NCI-H1092 treated with DMSO at 0.1 percent for 48 hours (cell line): ENCODE measurements at regions not wholly inside any gene's neighbourhood (a gene's known extent, or its start where the extent isn't known, plus 50 kb on each side); places are given as distances from the start of the nearest gene placed in this dataset.
"Not testable (repeated sequence)": the region's sequence is repeated elsewhere in the genome, so short reads cannot be mapped to it uniquely, and the experiment has no call there.

ENCODE experiments used
- DNase-seq: peaks from one replicate; lab custom pipeline; 2025; lab: John Stamatoyannopoulos, UW

DNA sequence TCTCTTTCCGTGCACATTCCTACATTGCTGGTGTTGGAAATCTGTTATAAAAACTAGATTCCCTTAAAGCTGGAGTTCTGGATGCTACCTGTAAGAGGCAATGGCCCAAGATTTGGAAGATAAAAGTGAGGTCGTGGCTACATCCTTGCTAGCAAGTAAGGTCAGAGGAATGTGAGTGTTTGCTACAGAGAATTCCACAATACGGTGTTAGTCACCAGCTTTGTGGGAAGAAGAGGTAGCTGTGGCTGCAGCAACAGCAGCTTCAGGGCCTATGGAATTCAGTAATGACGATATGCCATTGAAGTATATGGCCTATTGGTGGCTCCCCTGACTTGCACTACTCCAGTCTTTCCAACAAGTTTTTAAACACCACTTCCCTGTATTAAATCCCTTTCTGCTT, 227.7 kb upstream of the TMEM260 start:
- DNase-seq: no peak

DNA sequence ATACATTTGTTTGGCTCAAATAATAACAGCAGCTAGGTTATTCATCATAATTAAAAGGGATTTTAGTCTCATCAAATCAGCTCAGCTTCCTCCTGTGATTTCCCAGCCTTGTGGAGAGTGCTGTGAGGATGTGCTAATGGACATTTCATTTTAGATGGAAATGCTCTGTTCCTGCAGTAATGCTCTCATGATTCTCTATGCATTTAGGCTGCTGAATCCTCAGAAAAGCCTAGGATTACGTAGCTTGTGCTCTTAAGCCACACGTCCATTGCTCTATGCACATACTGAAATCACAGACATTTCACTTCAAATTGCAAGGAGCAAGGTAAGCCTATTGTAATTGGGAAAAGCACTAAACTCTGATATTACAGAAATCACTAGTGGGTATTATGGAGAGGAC, 226.6 kb upstream of the TMEM260 start:
- no peak for DNase-seq

DNA sequence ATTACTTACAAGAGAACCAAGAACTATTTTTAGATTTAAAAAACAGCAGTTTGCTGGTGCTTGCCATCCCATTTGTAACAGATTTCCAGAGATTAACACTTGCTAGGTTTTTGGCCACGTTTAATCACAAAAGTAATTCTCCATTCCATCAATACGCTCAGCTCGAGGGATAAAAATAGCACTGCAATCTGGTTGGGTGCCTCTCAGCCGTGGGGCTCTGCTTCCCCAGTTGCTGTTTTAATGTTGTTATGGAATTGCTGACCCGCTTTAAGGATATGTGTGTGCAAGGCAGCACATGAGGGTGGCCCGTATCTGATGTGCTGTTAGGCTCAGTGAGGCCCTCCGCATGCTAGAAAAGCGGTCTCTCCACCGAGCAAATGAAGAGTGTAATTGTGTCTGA, 222.2 kb upstream of the TMEM260 start:
- DNase-seq: no peak

DNA sequence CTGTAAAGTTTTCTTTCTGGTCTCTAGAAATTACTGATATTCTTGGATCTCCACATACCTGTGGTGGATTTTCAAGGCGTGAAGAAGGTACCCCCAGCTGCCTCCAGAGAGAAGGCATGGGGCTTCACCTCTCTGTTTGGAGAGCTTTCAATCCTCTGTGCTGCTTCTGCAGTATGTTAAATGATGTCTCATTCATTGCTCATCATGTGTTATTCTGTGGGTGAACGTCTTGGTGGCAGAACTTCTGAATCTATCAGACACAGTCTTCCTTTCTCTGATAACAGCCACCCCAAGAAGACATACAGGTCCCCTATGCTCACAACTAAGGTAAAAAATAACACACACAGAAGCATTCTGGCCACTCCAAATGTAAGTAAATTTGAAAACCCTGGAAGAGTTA, 221.3 kb upstream of the TMEM260 start:
- DNase-seq: no peak

DNA sequence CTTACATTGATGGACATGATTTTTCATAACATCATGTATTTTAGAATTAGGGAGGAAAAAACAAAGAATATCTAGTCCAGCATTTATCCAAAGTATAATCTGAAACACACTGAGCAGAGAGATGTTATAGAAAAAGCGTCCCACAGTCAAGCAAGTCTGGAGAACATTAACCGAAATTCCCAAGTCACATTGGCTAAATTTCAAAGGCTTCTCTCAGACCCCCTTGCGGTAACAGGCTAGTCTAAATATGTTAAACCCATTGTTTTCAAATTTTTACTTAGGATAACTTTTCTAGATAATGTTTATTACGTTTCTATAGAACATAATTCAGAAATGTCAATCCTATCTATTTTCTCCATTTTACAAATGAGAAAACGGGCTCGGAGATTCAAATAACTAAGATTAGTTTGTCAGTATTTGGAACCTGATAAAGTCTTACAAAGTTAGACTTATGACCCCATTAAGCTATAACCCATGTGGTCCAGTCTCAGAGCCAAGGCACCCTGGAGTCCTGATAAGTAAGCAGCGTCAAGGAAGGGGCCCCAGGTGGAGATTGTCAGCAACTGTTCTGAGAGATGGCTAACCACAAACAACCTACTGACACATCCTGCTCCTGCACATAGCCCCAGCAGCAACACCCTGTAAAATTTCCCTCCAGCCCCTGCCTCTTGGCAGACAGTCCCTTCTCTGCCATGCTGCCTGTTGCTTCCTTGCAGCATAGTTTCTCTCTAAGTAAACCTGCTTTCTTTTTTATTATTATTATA, 220.6 kb upstream of the TMEM260 start:
- DNase-seq: no peak

DNA sequence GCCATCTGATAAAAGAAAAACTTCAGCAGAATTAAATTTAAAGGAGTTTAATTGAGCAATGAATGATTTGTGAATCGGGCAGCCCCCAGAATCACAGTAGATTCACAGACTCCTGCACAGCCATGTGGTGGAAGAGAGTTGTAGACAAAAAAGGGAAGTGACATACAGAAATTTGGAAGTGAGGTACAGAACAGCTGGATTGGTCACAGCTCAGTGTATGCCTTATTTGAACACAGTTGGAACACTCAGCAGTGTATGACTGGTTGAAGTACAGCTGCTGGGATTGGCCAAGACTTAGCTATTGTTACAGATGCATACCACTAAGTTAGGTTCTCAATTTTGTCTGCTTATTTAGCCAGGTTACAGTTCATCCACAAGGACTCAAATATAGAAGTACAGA, 213.9 kb upstream of the TMEM260 start:
- DNase-seq: not testable (repeated sequence)

DNA sequence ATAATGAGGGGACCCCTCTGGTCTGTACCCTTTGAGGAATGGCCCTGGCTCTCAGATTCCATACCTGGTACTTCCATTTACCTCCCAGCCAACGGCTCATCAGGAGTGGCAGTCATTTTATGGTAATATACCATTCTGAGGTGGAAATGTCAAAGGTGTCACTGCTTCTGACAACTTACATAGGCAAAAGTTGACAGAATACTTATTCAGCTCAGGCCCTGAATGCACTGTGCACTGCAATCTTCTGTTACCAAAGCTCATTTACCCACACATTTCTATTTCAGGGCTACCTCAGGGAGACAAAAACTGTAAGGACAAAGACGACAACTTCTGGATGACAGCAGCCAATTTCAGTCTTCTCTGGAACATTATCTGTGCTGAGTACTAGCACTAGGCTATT, 212.2 kb upstream of the TMEM260 start:
- DNase-seq: no peak

DNA sequence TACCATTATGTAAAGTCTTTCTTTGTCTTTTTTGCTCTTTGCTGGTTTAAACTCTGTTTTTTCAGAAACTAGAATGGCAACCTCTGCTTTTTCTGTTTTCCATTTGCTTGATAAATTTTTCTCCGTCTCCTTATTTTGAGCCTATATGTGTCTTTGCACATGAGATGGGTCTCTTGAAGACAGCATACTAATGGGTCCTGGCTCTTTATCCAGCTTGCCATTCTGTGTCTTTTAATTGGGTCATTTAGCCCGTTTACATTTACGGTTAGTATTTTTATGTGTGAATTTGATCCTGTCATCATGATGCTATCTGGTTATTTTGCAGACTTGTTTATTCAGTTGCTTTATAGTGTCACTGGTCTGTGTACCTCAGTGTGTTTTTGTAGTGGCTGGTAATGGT, 207.9 kb upstream of the TMEM260 start:
- no peak for DNase-seq

DNA sequence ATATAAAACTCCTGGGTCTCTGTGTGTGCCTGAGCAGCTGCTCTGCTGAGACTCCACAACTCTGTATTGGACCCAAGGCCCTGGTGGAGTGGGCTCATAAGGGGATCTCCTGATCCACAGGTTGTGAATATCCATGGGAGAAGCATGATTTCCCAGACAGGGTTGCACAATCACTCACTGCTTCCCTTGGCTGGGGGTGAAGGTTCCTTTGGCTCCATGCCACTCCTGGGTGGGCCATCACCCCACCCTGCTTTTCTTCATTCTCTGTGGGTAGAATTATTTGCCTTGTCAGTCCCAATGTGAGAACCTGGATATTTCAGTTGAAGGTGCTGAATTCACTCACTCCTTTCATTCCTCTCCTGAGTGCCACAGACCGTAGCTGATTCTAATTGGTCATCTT, 205.2 kb upstream of the TMEM260 start:
- DNase-seq: no peak

DNA sequence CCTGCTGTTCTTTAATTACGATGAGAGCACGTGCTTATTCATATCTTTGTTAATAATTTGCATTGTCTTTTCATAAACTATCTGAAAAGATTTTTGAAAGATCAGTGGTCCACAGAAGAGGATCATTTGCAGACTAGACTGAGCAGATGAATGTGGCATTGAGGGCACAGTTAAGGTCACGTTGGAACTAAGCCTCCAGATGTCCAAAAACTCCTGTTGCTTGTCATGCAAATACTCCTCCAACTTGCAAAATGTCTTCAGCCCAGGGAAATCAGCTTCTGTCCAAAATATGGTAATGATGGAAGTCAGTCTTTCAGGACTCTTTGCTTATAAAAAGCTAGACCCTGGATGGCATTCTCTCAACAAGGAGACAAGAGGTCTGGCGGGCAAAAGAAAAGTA, 201.6 kb upstream of the TMEM260 start:
- DNase-seq: no peak

DNA sequence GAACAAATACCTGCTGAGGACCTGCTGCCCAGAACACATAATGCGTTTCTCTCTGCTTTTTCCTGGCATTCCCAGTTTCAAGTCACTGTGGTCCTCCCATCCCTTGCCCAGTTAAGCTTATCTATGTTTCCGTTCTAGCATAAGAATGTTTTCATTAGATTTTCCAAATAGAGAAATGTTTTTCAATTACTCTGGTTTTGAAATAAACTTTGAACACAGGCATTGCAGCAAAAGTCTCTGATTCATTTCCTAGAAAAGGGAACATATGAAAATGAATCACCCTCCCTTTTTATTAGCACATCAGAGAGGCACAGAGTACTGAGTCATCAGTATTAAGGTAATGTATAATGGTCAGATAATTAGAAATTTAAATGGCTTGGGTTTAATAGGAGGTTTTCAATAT, 201.1 kb upstream of the TMEM260 start:
- DNase-seq: no peak

DNA sequence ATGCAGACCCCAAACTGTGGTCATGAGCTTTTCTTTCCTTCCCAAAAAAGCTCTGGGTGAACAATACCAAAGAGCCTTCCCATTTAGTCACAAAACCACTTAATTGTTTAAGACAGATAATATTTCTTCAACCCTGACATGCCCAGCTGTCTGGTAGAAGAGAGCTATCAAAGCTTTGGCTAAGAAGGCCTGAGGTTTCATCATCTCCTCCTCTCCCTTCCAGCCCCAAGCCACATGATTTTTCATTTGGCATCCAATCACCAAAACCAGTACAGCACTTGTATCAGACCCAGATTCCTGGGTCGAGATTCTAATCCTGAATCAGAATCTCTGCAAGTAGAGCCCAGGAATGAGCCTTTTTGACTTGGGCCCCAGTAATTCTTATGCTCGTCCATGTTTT, 199.6 kb upstream of the TMEM260 start:
- DNase-seq: no peak

DNA sequence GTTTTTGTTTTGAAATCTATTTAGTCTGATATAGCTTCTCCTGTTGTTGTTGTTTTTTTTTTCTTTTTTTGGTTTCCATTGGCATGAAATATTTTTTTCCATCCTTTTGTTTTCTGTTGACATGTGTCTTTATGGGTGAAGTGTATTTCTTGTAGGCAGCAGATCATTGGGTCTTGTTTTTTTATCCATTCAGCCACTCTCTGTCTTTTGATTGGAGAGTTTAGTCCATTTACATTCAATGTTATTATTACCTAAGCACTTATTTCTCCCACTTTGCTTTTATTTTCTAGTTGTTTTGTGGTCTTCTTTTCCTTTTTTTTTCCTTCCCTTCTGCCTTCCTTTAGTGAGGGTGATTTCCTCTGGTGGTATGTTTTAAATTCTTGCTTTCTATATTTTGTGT, 193.6 kb upstream of the TMEM260 start:
- no peak for DNase-seq

DNA sequence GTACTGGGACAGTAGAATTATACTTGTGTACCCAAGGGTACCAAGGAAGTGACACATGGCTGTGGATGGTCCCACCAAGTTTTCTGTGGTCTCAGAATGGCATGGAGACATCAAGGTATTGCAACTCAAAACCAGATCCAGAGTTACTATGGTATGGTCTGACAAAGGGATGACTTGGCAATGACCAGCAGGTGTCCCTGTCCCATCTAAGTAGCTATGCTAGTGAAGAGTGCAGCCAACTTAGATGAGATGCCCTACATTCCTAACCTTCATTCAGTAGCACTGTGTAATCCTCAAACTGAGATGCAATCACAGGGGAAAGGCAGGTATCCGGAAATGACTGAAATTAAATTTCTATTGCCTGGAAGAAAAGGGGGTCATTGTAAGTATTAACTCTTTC, 188.7 kb upstream of the TMEM260 start:
- no peak for DNase-seq

DNA sequence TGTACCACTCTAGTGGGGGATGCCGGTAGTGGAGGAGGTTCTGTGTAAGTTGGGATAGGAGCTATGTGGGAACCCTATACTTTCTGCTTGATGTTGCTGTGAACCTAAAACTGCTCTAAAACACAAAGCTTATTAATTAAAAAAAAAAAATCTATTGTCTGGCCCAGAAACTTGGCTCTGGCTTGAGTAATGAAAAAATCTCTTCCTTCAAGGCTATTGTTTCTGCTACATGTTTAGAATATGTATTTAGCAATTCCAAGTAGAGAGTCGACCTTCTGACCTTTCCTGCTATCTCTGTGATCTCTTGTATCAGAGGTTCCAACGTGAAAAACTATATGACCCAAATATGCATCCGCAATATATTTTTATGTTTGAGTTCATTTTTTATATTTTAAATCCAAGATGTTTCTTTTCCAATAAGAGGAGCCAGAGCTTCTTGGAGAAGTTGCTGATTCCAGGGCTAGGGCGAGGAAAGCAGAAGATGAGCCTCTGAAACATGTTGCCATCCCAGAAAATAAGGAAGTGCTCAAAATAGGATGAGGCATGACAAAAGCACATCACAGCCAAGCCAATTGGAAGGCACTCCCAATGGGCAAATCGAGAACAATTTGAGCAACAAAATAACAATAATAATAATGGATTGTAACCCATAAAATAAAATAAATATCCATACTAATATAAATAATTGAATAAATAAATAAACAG, 184.6 kb upstream of the TMEM260 start:
- DNase-seq: no peak

DNA sequence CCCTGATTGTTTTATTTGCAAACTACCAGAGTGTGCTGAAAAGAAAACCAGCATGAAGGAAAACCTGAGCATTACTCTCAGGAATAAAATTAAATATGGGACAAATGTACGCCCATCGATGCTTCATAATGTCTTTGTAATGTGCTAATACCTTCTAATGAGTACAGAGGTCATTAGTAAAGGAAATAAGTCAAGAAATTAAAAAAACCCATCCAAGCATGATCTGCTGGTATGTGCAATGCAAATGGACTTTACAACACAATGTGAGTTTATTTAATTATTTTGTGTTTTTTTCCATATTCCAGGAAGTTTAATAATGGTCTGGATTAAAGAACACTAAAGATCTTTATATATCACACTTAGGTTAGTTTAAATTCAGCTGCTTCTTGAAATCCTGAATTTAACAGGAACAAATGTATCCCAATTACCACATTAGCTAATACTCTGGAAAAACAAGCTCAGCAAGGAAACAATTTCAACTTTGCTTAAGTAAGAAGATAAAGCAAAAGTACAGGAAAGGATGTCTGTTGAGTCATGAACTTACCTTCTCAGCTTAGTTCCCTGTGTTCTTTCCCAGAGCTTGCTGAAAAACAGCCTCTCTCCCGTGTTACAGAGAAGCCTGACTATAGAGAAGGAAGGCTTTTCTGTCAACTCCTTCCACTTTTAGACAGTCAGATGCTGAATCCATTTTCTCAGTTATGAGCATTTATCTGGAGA, 179.3 kb upstream of the TMEM260 start:
- no peak for DNase-seq

DNA sequence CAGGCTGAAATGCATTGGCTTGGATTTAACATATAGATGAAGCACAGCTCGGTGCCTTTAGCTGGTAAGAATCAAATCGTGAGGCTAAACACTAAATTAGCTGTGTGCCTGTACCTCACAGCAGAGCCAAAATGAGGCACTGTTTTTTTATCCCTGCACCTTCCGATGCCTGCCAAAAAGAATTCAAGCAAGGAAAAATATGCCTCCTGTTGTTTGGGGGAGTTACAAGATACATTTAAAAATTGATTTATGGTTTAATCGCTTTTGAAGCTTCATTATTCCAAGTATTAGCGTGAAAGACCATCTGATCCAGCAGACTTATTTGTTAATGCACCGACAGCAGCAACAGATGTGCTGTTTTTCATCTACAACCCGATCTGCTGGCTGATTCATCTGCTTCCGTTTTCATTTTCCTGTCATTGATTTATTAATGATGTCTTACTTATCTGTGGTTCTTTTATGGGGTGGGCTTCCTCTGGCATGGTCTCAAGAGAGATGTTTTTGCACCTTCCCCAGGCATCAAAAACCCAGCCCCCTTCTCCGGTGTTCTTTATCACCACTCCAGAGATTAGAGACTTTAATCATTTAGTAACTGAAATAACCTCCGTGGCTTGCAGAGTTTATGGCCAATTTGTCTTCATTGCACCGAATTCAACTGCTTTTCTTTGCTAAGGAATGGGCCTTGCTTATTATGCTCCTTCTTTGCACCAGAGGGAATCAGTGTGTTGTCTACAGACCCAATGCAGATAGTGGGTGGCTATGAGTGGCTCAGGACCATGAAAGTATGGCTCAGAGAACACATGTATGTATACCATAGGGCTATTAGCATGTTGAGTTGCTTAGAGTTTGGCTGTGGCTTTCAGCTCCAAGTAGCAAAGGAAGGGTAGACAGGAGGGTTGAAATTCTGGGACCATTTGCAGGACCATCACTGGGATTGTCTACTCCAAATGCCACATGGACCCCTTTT, 166.8 kb upstream of the TMEM260 start:
- no peak for DNase-seq

DNA sequence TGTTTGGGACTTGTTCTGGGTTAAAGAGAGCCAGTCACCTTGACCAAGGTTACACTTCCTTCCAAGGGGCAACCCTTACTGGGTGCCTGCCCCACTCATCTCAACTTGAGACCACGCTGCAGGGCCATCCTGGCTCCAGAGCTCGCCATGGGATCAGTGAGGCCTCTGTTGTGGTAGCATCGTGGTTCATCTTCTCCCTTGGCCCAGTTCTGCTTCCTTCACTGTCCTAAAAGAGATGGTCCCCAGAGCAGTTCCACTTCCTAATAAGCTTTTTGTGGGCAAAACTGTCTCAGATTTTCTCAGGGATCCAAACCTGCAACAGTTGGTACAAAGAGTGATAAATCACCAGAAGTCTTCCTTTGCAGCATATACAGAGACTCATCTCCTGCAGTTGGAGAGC, 165.9 kb upstream of the TMEM260 start:
- DNase-seq: no peak

DNA sequence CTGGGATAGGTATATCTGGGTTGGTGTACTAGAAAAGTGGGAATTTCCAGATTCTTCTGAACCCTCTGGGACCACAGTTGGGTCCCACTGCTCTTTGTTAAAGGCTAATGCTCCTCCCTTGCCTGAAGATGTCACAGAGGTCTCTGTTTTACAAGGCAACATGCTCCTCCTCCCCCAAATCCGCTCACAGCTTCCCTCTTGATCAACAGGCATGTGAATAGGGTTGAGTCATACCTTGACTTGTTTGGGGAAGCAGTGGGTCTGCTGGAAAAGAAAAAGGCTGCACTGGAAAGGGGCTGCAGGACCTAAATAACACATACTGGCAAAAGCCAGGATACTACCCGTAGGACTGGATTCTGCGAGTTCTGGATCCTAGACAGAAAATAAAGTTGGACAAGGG, 165.4 kb upstream of the TMEM260 start:
- DNase-seq: no peak

DNA sequence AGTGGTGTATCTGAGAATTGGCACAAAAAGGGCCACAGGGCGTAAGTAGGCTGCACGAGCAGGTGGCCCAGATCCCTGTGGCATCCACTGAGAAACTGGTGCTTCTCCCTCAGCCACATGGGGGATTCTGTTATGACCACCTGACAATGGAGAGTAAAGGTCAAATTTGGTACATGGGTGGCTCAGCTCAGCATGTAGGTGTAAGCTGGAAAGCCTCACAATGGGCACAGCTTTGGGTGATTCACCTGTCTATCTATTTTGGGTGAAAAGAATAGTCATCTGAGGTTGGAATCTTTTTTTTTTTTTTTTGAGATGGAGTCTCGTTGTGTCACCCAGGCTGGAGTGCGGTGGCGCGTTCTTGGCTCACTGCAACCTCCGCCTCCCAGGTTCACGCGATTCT, 163.4 kb upstream of the TMEM260 start:
- DNase-seq: no peak

DNA sequence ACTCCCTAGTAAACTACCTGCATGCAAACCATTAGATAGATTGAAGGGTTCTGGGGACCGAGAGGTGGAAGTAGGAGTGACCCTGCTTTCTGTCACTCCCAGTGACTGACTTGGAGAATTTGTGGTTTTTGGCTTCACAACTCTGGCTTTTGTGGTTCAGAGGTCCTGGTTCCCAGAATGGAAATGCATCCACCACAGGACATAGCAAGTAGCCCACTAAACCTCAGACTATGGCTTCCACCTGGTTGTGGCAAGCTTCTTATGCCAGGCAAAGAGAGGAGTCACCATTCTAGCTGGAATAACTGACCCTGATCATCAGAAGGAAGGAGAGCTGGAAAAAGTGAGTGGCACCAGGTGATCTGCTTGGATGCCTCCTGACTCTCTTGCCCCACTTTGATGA, 162.4 kb upstream of the TMEM260 start:
- no peak for DNase-seq

DNA sequence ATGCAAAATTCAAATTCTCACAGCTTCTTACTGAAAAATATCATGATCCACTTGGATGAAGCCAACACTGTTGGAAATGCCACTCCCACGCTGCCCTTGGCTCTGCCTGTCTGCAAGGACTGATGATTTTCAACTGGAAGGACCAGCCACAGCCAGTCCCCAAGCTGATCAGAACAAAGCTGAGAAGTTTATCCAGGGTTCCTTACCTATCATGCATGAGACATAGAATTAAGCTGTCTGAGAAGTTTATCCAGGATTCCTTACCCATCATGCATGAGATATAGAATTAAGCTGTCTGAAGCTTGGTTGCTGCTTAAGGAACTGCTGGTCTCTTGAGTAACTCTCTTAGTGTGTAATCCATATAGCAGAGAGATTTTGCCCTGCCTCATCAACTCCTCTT, 159.8 kb upstream of the TMEM260 start:
- no peak for DNase-seq
